ENCODE measurements at regions not wholly inside any gene's neighbourhood (a gene's known extent, or its start where the extent isn't known, plus 50 kb on each side); places are given as distances from the start of the nearest gene placed in this dataset.

DNA sequence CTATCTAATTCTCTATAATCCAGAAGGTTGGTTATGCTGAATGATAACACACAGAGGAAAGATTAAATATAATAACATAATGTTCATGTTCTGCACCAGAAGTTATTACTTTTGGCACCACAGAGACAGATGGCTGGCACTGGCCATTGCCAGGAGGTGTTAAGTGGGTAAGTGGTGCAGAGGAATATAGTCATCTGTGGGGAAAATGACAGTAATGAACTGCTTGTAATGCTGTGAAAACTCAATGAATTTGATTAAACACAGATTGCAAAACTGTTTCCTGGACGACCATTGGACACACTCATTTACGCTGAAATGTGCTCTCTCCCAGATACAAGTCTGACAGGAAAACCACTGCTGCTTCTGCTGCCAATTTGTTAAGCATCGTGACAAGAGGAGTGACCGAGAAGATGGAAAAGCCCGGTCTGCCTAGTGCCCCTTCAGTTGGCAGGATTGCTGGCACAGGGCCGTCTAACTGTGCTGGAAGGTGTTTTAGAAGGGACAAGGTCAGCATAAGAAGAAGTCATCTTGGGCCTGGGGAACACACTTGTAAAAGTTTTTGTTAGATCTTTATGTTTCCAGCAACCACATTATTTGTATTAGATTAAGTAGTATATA is 567.4 kb downstream of the CBLN4 start:
- TF ChIP-seq POLR2A (IDR thresholded peaks at IDR 0.05): no peak
- TF ChIP-seq, protein P1, sequence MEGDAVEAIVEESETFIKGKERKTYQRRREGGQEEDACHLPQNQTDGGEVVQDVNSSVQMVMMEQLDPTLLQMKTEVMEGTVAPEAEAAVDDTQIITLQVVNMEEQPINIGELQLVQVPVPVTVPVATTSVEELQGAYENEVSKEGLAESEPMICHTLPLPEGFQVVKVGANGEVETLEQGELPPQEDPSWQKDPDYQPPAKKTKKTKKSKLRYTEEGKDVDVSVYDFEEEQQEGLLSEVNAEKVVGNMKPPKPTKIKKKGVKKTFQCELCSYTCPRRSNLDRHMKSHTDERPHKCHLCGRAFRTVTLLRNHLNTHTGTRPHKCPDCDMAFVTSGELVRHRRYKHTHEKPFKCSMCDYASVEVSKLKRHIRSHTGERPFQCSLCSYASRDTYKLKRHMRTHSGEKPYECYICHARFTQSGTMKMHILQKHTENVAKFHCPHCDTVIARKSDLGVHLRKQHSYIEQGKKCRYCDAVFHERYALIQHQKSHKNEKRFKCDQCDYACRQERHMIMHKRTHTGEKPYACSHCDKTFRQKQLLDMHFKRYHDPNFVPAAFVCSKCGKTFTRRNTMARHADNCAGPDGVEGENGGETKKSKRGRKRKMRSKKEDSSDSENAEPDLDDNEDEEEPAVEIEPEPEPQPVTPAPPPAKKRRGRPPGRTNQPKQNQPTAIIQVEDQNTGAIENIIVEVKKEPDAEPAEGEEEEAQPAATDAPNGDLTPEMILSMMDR (IDR thresholded peaks at IDR 0.05): no peak
